ENCODE measurements at regions not wholly inside any gene's neighbourhood (a gene's known extent, or its start where the extent isn't known, plus 50 kb on each side); places are given as distances from the start of the nearest gene placed in this dataset.

- TF ChIP-seq CTCF (conservative IDR thresholded peaks at IDR 0.05; ENCODE audit: low read length) = no peak
- no peak for TF ChIP-seq EZH2phosphoT487 (IDR thresholded peaks at IDR 0.05; ENCODE audit: borderline replicate concordance)
These were observed 350.0 kb upstream of the GATB start for GRCh38 chr4:152110780-152111179.

Measured in Loucy (cell line).